ENCODE measurements at regions not wholly inside any gene's neighbourhood (a gene's known extent, or its start where the extent isn't known, plus 50 kb on each side); places are given as distances from the start of the nearest gene placed in this dataset.

GRCh38 chr6:115773741-115774140, 286.9 kb downstream of the FRK start:
- no peak for TF ChIP-seq CTCF (conservative IDR thresholded peaks at IDR 0.05; ENCODE audit: low read depth, low read length)
- TF ChIP-seq EZH2 (IDR thresholded peaks at IDR 0.05; ENCODE audit: borderline replicate concordance, low read depth, low read length, poor library complexity, severe bottlenecking) = no peak

Data from A673 (cell line).